ENCODE measurements at regions not wholly inside any gene's neighbourhood (a gene's known extent, or its start where the extent isn't known, plus 50 kb on each side); places are given as distances from the start of the nearest gene placed in this dataset.

- TF ChIP-seq, protein P1, sequence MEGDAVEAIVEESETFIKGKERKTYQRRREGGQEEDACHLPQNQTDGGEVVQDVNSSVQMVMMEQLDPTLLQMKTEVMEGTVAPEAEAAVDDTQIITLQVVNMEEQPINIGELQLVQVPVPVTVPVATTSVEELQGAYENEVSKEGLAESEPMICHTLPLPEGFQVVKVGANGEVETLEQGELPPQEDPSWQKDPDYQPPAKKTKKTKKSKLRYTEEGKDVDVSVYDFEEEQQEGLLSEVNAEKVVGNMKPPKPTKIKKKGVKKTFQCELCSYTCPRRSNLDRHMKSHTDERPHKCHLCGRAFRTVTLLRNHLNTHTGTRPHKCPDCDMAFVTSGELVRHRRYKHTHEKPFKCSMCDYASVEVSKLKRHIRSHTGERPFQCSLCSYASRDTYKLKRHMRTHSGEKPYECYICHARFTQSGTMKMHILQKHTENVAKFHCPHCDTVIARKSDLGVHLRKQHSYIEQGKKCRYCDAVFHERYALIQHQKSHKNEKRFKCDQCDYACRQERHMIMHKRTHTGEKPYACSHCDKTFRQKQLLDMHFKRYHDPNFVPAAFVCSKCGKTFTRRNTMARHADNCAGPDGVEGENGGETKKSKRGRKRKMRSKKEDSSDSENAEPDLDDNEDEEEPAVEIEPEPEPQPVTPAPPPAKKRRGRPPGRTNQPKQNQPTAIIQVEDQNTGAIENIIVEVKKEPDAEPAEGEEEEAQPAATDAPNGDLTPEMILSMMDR (conservative IDR thresholded peaks at IDR 0.05), result no peak
- TF ChIP-seq ZFX (IDR thresholded peaks at IDR 0.05), result no peak
Observed at GRCh38 chr14:57089901-57090300, 178.8 kb downstream of the EXOC5 start.
